ENCODE measurements at regions not wholly inside any gene's neighbourhood (a gene's known extent, or its start where the extent isn't known, plus 50 kb on each side); places are given as distances from the start of the nearest gene placed in this dataset.
"Not testable (repeated sequence)": the region's sequence is repeated elsewhere in the genome, so short reads cannot be mapped to it uniquely, and the experiment has no call there.

GRCh38 chr2:57696016-57696415 is 350.6 kb upstream of the VRK2 start:
- DNase-seq (ENCODE audit: low spot score in 2 of 2): no peak
- Histone ChIP-seq H3K4me1 (no peaks in the 10 kb centered on the region), H3K9me3 (peaks cover 0 to 10% (median 1%) of the 10 kb centered on the region in 4 donors), H3K4me3 (no peak overlapping the region), H3K27me3 (no peaks in the 10 kb centered on the region), H3K27ac (no peak overlapping the region), H3K36me3 (no peaks in the 10 kb centered on the region)
- WGBS, 2 donors: 81 to 83% methylated on average over 4 of the region's 4 CpGs
- TF ChIP-seq POLR2A (IDR thresholded peaks at IDR 0.05): no peak
- no peak for TF ChIP-seq EP300 (IDR thresholded peaks at IDR 0.05)
- TF ChIP-seq, protein P1, sequence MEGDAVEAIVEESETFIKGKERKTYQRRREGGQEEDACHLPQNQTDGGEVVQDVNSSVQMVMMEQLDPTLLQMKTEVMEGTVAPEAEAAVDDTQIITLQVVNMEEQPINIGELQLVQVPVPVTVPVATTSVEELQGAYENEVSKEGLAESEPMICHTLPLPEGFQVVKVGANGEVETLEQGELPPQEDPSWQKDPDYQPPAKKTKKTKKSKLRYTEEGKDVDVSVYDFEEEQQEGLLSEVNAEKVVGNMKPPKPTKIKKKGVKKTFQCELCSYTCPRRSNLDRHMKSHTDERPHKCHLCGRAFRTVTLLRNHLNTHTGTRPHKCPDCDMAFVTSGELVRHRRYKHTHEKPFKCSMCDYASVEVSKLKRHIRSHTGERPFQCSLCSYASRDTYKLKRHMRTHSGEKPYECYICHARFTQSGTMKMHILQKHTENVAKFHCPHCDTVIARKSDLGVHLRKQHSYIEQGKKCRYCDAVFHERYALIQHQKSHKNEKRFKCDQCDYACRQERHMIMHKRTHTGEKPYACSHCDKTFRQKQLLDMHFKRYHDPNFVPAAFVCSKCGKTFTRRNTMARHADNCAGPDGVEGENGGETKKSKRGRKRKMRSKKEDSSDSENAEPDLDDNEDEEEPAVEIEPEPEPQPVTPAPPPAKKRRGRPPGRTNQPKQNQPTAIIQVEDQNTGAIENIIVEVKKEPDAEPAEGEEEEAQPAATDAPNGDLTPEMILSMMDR (IDR thresholded peaks at IDR 0.05): no peak

GRCh38 chr2:57698392-57698791 is 348.2 kb upstream of the VRK2 start:
- TF ChIP-seq EP300 (IDR thresholded peaks at IDR 0.05): no peak
- TF ChIP-seq, protein P1 (IDR thresholded peaks at IDR 0.05): no peak
- TF ChIP-seq POLR2A (IDR thresholded peaks at IDR 0.05): no peak
- WGBS, 2 donors: 59 to 76% methylated on average over 1 of the region's 1 CpG

DNA sequence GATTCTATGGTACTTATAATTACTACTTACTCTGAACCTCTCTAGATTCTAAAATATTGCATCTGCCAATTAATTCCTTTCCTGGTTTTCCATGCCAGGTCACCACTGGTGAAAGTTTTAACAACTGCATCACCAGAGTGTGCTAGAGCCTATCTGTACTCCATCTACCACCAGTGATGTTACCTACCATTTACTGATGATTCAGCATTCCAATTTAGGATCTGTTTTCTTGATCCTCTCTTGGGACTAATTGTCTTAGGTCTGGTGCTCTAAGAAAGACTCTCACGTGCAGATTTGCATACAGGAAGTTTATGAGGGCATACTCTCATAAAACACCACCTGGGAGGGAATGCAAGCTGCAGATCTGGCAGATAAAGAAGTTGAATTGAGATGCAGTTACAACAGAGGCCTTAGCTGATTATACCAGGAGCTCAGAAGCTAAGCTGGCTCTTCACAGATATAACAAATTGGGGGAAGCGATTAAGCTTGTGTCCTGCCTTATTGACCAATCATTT is 347.6 kb upstream of the VRK2 start:
- Histone ChIP-seq H3K27ac (no peak overlapping the region), H3K4me1 (no peaks in the 10 kb centered on the region), H3K36me3 (no peaks in the 10 kb centered on the region), H3K4me3 (no peak overlapping the region), H3K9me3 (no peaks in the 10 kb centered on the region), H3K27me3 (no peaks in the 10 kb centered on the region)
- TF ChIP-seq, protein P1 (IDR thresholded peaks at IDR 0.05): no peak
- TF ChIP-seq EP300 (IDR thresholded peaks at IDR 0.05) (no peak), POLR2A (IDR thresholded peaks at IDR 0.05) (no peak)
- DNase-seq (ENCODE audit: low spot score in 2 of 2): no peak
- WGBS, 2 donors: 57 to 67% methylated on average over 2 of the region's 2 CpGs

More at GRCh38 chr2:57698392-57698791, 348.2 kb upstream of the VRK2 start:
- H3K27ac ChIP-seq: no peak overlapping the region
- no peaks in the 10 kb centered on the region for H3K4me1 ChIP-seq
- no peaks in the 10 kb centered on the region for H3K36me3 ChIP-seq
- no peak overlapping the region for H3K4me3 ChIP-seq
- no peaks in the 10 kb centered on the region for H3K27me3 ChIP-seq
- DNase-seq (ENCODE audit: low spot score in 2 of 2): no peak
- H3K9me3 ChIP-seq: no peaks in the 10 kb centered on the region

- Histone ChIP-seq H3K4me3 (no peak overlapping the region), H3K27me3 (no peaks in the 10 kb centered on the region), H3K36me3 (no peaks in the 10 kb centered on the region), H3K9me3 (no peaks in the 10 kb centered on the region), H3K27ac (no peak overlapping the region), H3K4me1 (no peaks in the 10 kb centered on the region)
- TF ChIP-seq, protein P1 (IDR thresholded peaks at IDR 0.05): no peak
- no peak for TF ChIP-seq EP300 (IDR thresholded peaks at IDR 0.05)
- no peak for TF ChIP-seq POLR2A (IDR thresholded peaks at IDR 0.05)
- no peak for DNase-seq (ENCODE audit: low spot score in 2 of 2)
- 54 to 64% methylated on average over 5 of the region's 5 CpGs for WGBS, 2 donors
Measured at GRCh38 chr2:57701391-57701791, 345.2 kb upstream of the VRK2 start.

GRCh38 chr2:57703407-57703806 is 343.2 kb upstream of the VRK2 start:
- Histone ChIP-seq H3K27ac (no peak overlapping the region), H3K4me3 (no peak overlapping the region), H3K36me3 (no peaks in the 10 kb centered on the region), H3K4me1 (no peaks in the 10 kb centered on the region), H3K27me3 (no peaks in the 10 kb centered on the region), H3K9me3 (no peaks in the 10 kb centered on the region)
- no peak for DNase-seq (ENCODE audit: low spot score in 2 of 2)
- 85 to 86% methylated on average over 3 of the region's 3 CpGs for WGBS, 2 donors
- TF ChIP-seq EP300 (IDR thresholded peaks at IDR 0.05) (no peak), POLR2A (IDR thresholded peaks at IDR 0.05) (no peak)
- TF ChIP-seq, protein P1 (IDR thresholded peaks at IDR 0.05): no peak

DNA sequence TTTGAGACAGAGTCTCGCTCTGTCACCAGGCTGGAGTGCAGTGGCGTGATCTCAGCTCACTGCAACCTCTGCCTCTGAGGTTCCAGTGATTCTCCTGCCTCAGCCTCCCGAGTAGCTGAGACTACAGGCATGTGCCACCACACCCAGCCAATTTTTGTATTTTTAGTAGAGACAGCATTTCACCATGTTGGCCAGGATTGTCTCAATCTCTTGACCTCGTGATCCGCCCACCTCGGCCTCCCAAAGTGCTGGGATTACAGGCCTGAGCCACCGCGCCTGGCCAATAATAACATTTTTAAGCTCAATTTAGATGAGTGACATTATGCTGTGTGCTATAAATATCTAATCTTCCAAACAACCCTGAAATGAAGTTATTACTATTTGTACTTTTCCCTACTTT is 338.8 kb upstream of the VRK2 start:
- H3K27me3 ChIP-seq; H3K9me3 ChIP-seq; H3K27ac ChIP-seq; H3K36me3 ChIP-seq; H3K4me3 ChIP-seq; DNase-seq (ENCODE audit: low spot score in 2 of 2); H3K4me1 ChIP-seq: not testable (repeated sequence)
- 66 to 81% methylated on average over 8 of the region's 8 CpGs for WGBS, 2 donors

All from tibial nerve (tissue), 4 donors.